SK-N-MC (cell line): ENCODE measurements at regions not wholly inside any gene's neighbourhood (a gene's known extent, or its start where the extent isn't known, plus 50 kb on each side); places are given as distances from the start of the nearest gene placed in this dataset.

Experiments used
- EZH2 ChIP-seq: fragments of 200-600 bp; sonication (generic); IDR thresholded peaks from one replicate; pipeline ENCODE4 v1.6.1; 2017; ENCODE audit warnings: antibody characterized with exemption
- POLR2AphosphoS5 ChIP-seq: IDR thresholded peaks from 2 replicates; pipeline ENCODE4 v1.6.1; 2012; ENCODE audit warnings: mild to moderate bottlenecking, low read depth, low read length, borderline replicate concordance

DNA sequence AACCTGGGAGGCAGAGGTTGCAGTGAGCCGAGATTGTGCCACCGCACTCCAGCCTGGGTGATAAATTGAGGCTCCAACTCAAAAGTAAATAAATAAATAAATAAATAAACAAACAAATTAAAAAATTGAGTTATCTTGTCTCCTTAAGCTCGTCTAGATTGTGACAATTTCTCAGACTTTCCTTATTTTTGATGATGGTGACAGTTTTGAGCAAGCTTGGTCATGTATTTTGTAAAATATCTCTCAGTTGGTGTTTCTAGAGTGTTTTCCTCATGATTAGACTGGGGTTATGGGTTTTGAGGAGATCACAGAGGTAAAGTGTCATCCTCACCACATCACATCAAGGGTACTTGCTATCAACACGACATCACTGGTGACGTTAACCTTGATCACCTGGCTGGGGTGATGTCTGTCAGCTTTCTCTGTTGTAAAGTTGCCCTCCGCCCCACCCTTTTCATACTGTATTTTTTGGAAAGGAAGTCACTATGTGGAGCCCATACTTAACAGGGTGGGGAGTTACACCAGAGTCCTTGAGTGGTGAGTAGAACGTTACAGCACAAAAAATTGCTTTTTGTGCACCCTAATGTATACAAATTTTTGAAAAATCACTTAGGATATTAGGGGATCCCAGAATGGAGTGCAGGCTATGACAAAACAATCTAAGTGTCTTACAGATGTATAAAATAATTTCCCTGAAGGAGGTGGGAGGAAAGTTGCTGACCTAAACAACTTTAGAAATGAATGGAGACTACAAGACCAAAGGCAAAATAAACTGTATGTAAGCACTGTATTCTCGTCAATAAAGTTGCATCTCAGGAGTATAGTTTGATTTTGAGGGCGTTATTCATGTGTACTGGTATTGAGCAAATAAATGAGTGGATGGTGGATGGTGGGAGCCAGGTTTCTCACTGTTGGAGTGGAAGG is 116.4 kb upstream of the SGK1 start:
- TF ChIP-seq EZH2 (no peak), POLR2AphosphoS5 (no peak)
